Endothelial cell of umbilical vein (primary cell): ENCODE measurements at regions not wholly inside any gene's neighbourhood (a gene's known extent, or its start where the extent isn't known, plus 50 kb on each side); places are given as distances from the start of the nearest gene placed in this dataset.

Source experiments
- BruUV-seq: library from RNA; stranded (reverse); fragments of 400-500 nt; replicated peaks from 2 replicates; lab custom pipeline; 2021; lab: Mats Ljungman, UMichigan
- CTCF ChIA-PET: fragments of 300-600, 350-600 bp; sonication (Branson Sonifier 250); formaldehyde crosslinking; loops from one replicate; lab custom pipeline; 2021; ENCODE audit warnings: antibody characterized with exemption, inconsistent platforms; lab: Charles Lee
- POLR2A ChIA-PET: fragments of 300-600, 350-600 bp; sonication (Branson Sonifier 250); formaldehyde crosslinking; loops from one replicate; lab custom pipeline; 2021; ENCODE audit warnings: antibody characterized with exemption, inconsistent platforms; lab: Charles Lee
- DNase-seq: peaks from one replicate; pipeline ENCODE4 v3.0.0-alpha.2; 2011; ENCODE audit warnings: low read depth, low spot score
- FAIRE-seq: peaks from 2 replicates; lab custom pipeline; 2011; peaks lifted over from hg19 to GRCh38; lab: Jason Lieb, UNC
- H2AFZ ChIP-seq: 2 replicates; pipeline ENCODE4 v1.6.0; 2012; ENCODE audit warnings: low read depth, low read length, control low read depth, inconsistent platforms
- H3K27ac ChIP-seq: 2 replicates; pipeline ENCODE4 v1.5.1; 2011; ENCODE audit warnings: low read depth, mild to moderate bottlenecking, control low read depth, low read length, moderate library complexity; ENCODE audit not compliant: insufficient read depth
- H3K27me3 ChIP-seq, 2 experiments: 2 replicates each; pipeline versions ENCODE4 v1.6.0 to v1.6.1; 2011; ENCODE audit warnings: low read length in 2 of 2, mixed read lengths in 1 of 2; ENCODE audit not compliant: control insufficient read depth in 2 of 2, insufficient read depth in 2 of 2
- H3K36me3 ChIP-seq, 2 experiments: 2 replicates in 1 of 2; 3 replicates in 1 of 2; pipeline ENCODE4 v1.5.1; 2011; ENCODE audit warnings: low read length in 2 of 2, mild to moderate bottlenecking in 1 of 2, moderate library complexity in 1 of 2; ENCODE audit not compliant: control insufficient read depth in 2 of 2, insufficient read depth in 2 of 2; ENCODE audit errors: extremely low read depth in 1 of 2
- H3K4me1 ChIP-seq: 3 replicates; pipeline ENCODE4 v1.5.1; 2011; ENCODE audit warnings: mild to moderate bottlenecking, low read length; ENCODE audit not compliant: control insufficient read depth, insufficient read depth; ENCODE audit errors: extremely low read depth
- H3K4me2 ChIP-seq: 2 replicates; pipeline ENCODE4 v1.6.1; 2011; ENCODE audit warnings: low read length, control low read depth, mixed read lengths; ENCODE audit not compliant: insufficient read depth
- H3K4me3 ChIP-seq, 3 experiments: fragments of 200-600 bp in 1 of 3; sonication (generic), shearing (Covaris generic) in 1 of 3; replicated peaks in 1 of 3; 2 replicates each; pipeline ENCODE4 v1.5.1; 2011 to 2016; ENCODE audit warnings: control low read depth in 3 of 3, low read length in 3 of 3, mild to moderate bottlenecking in 2 of 3, inconsistent platforms in 1 of 3, low read depth in 1 of 3, moderate library complexity in 1 of 3; ENCODE audit not compliant: insufficient read depth in 1 of 3
- H3K79me2 ChIP-seq: 2 replicates; pipeline ENCODE4 v1.6.0; 2012; ENCODE audit warnings: low read length, inconsistent platforms; ENCODE audit not compliant: control insufficient read depth, insufficient read depth
- H3K9ac ChIP-seq: replicated peaks from 2 replicates; pipeline ENCODE3; 2011; ENCODE audit warnings: low read length, control low read depth; ENCODE audit not compliant: insufficient read depth; ENCODE audit errors: extremely low read depth
- H3K9me1 ChIP-seq: replicated peaks from 3 replicates; pipeline ENCODE4 v1.6.0; 2011; ENCODE audit warnings: mild to moderate bottlenecking, low read length; ENCODE audit not compliant: control insufficient read depth, insufficient read depth; ENCODE audit errors: extremely low read depth
- H3K9me3 ChIP-seq: replicated peaks from 2 replicates; pipeline ENCODE4 v1.5.1; 2012; ENCODE audit warnings: low read length, inconsistent platforms; ENCODE audit not compliant: control insufficient read depth, insufficient read depth
- H4K20me1 ChIP-seq: replicated peaks from 2 replicates; pipeline ENCODE3; 2011; ENCODE audit warnings: mild to moderate bottlenecking, low read length; ENCODE audit not compliant: control insufficient read depth, insufficient read depth; ENCODE audit errors: extremely low read depth
- EZH2 ChIP-seq: IDR thresholded peaks from 2 replicates; pipeline ENCODE4 v1.6.1; 2012; ENCODE audit warnings: borderline replicate concordance, low read depth, mild to moderate bottlenecking, moderate library complexity, low read length, inconsistent platforms; ENCODE audit not compliant: severe bottlenecking
- FOS ChIP-seq: IDR thresholded peaks from 2 replicates; pipeline ENCODE4 v1.6.1; 2011; ENCODE audit warnings: mild to moderate bottlenecking, low read length, moderate library complexity, borderline replicate concordance; ENCODE audit not compliant: insufficient read depth
- GATA2 ChIP-seq: IDR thresholded peaks from 2 replicates; pipeline ENCODE4 v1.7.0; 2011; ENCODE audit warnings: low read depth, mild to moderate bottlenecking, moderate library complexity, mixed read lengths, low read length; ENCODE audit not compliant: insufficient read length, insufficient read depth
- JUN ChIP-seq: IDR thresholded peaks from 2 replicates; pipeline ENCODE4 v1.6.1; 2011; ENCODE audit warnings: borderline replicate concordance, low read depth; ENCODE audit not compliant: insufficient read length, insufficient read depth
- MAX ChIP-seq: IDR thresholded peaks from 2 replicates; pipeline ENCODE4 v1.6.1; 2011; ENCODE audit not compliant: insufficient read depth, insufficient read length
- MYC ChIP-seq: IDR thresholded peaks from one replicate; pipeline ENCODE4 v1.6.1; 2011; ENCODE audit warnings: mild to moderate bottlenecking, low read depth, low read length
- POLR2A ChIP-seq: IDR thresholded peaks from 2 replicates; pipeline ENCODE4 v1.6.1; 2012; ENCODE audit warnings: low read depth, mild to moderate bottlenecking, control low read depth, low read length
- POLR2AphosphoS5 ChIP-seq: IDR thresholded peaks from 2 replicates; pipeline ENCODE4 v1.6.1; 2012; ENCODE audit warnings: low read depth, mild to moderate bottlenecking, control low read depth, low read length, moderate library complexity; ENCODE audit not compliant: insufficient read depth
- dilution Hi-C: fragments of 300-500 bp; cut with MboI; formaldehyde crosslinking; loops from one replicate; pipeline ENCODE4 v1.15.0; 2019; ENCODE audit warnings: low sequenced_read_pairs; ENCODE audit not compliant: extremely low pct_ligation_motif_present
- intact Hi-C: fragments of 100-400 bp; cut with micrococcal nuclease; formaldehyde crosslinking; loops from one replicate; pipeline ENCODE4 v1.10.0; 2022
- TF ChIP-seq, protein P1 (sequence below), 2 donors: IDR thresholded peaks; 1 replicate in 1 of 2; 2 replicates in 1 of 2; pipeline ENCODE4 v1.5.1; 2011; ENCODE audit warnings: low read length in 2 of 2, mild to moderate bottlenecking in 2 of 2, moderate library complexity in 2 of 2, control low read depth in 1 of 2, inconsistent platforms in 1 of 2, low read depth in 1 of 2; ENCODE audit not compliant: insufficient read depth in 1 of 2; ENCODE audit errors: extremely low read depth in 1 of 2

DNA sequence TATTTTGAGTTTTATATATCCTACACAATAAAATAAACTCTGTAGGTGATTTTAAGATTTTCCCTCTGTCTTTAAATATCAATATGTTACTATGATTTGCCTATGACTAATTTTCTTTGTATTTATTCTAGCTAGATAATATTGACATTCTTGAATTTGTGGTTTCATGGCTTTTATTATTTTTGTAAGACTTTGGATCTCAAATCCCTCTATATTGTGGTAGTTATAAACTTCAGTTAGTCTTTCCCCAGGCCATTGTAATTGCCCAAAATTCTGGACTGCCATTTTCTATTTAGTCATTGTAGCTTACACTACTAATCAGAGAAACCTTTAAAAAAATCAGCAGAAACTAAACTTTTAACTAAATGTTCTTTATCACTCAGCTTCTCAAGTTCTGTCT is 1559.3 kb upstream of the GBE1 start:
- Histone ChIP-seq H3K9ac (no peak overlapping the region), H4K20me1 (no peaks in the 10 kb centered on the region), H3K27ac (no peak overlapping the region), H3K4me3 (no peak overlapping the region), H3K79me2 (no peaks in the 10 kb centered on the region), H3K36me3 (no peaks in the 10 kb centered on the region), H3K9me3 (peaks cover 3% of the 10 kb centered on the region), H3K9me1 (no peaks in the 10 kb centered on the region), H3K4me2 (no peak overlapping the region), H3K27me3 (no peaks in the 10 kb centered on the region), H3K4me1 (no peaks in the 10 kb centered on the region), H2AFZ (no peak overlapping the region)
- no peak for TF ChIP-seq FOS
- TF ChIP-seq MAX = no peak
- TF ChIP-seq, protein P1, sequence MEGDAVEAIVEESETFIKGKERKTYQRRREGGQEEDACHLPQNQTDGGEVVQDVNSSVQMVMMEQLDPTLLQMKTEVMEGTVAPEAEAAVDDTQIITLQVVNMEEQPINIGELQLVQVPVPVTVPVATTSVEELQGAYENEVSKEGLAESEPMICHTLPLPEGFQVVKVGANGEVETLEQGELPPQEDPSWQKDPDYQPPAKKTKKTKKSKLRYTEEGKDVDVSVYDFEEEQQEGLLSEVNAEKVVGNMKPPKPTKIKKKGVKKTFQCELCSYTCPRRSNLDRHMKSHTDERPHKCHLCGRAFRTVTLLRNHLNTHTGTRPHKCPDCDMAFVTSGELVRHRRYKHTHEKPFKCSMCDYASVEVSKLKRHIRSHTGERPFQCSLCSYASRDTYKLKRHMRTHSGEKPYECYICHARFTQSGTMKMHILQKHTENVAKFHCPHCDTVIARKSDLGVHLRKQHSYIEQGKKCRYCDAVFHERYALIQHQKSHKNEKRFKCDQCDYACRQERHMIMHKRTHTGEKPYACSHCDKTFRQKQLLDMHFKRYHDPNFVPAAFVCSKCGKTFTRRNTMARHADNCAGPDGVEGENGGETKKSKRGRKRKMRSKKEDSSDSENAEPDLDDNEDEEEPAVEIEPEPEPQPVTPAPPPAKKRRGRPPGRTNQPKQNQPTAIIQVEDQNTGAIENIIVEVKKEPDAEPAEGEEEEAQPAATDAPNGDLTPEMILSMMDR (IDR thresholded peaks at IDR 0.05; ENCODE audit: extremely low read depth in 1 of 2, insufficient read depth in 1 of 2, low read depth in 1 of 2, low read length in 2 of 2) = no peak
- no peak for TF ChIP-seq POLR2A
- TF ChIP-seq EZH2 = no peak
- TF ChIP-seq JUN = no peak
- no peak for TF ChIP-seq POLR2AphosphoS5
- no peak for TF ChIP-seq MYC
- no peak for TF ChIP-seq GATA2
- intact Hi-C loops (no loop called here), dilution Hi-C loops (no loop called here)
- FAIRE-seq = no peak
- no TSS peak for BruUV-seq
- ChIA-PET CTCF (interaction anchor here (0.5 kb wide), 1 partner anchor 32 kb away, joined by 3 read pairs; no protein-coding TSS in a partner anchor), POLR2A (no interaction called here)
- DNase-seq = no peak
